Osteocyte (in vitro differentiated cells): ENCODE measurements at regions not wholly inside any gene's neighbourhood (a gene's known extent, or its start where the extent isn't known, plus 50 kb on each side); places are given as distances from the start of the nearest gene placed in this dataset.

ENCODE experiments used
- DNase-seq: peaks from one replicate; pipeline ENCODE4 v3.0.0; 2021; ENCODE audit warnings: mixed read lengths; ENCODE audit not compliant: unreplicated experiment; ENCODE audit errors: extremely low spot score
- H3K27ac Mint-ChIP-seq: one replicate; pipeline ENCODE4 v1.8.0; 2021; ENCODE audit warnings: mild to moderate bottlenecking, mixed read lengths; ENCODE audit not compliant: unreplicated experiment
- H3K27me3 Mint-ChIP-seq: one replicate; pipeline ENCODE4 v1.8.0; 2021; ENCODE audit warnings: mixed read lengths; ENCODE audit not compliant: unreplicated experiment
- H3K36me3 Mint-ChIP-seq: one replicate; pipeline ENCODE4 v1.8.0; 2021; ENCODE audit warnings: mixed read lengths; ENCODE audit not compliant: unreplicated experiment
- H3K4me1 Mint-ChIP-seq: one replicate; pipeline ENCODE4 v1.8.0; 2021; ENCODE audit warnings: mixed read lengths; ENCODE audit not compliant: unreplicated experiment
- H3K4me3 Mint-ChIP-seq: one replicate; pipeline ENCODE4 v1.8.0; 2021; ENCODE audit warnings: mild to moderate bottlenecking, moderate library complexity, mixed read lengths; ENCODE audit not compliant: unreplicated experiment
- H3K9me3 Mint-ChIP-seq: one replicate; pipeline ENCODE4 v1.8.0; 2021; ENCODE audit warnings: mixed read lengths; ENCODE audit not compliant: unreplicated experiment
- TF ChIP-seq, protein P1 (sequence below): fragments of 200-600 bp; sonication (generic); IDR thresholded peaks from 2 replicates; pipeline ENCODE4 v1.5.0; 2021; ENCODE audit warnings: antibody characterized with exemption, mild to moderate bottlenecking, moderate library complexity

DNA sequence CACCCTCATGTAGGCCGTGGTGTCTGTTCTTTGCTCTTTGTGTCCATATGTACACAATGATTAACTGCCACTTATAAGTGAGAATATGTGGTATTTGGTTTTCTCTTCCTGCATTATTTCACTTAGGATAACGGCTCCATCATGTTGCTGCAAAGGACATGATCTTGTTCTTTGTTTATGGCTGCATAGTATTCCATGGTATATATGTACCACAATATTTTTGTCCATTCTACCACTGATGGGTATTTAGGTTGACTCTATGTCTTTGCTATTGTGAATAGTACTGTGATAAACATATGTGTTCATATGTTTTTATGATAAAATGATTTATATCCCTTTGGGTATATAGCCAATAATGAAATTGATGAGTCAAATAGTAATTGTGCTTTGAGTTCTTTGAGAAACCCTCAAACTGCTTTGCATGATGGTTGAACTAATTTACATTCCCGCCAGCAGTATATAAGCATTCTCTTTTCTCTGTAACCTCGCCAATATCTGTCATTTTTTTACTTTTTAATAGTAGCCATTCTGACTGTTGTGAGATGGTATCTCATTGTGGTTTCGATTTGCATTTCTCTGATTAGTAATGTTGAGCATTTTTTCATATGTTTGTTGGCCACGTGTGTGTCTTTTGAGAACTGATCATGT is 174.4 kb upstream of the NT5E start:
- no peak overlapping the region for H3K27ac Mint-ChIP-seq
- TF ChIP-seq, protein P1, sequence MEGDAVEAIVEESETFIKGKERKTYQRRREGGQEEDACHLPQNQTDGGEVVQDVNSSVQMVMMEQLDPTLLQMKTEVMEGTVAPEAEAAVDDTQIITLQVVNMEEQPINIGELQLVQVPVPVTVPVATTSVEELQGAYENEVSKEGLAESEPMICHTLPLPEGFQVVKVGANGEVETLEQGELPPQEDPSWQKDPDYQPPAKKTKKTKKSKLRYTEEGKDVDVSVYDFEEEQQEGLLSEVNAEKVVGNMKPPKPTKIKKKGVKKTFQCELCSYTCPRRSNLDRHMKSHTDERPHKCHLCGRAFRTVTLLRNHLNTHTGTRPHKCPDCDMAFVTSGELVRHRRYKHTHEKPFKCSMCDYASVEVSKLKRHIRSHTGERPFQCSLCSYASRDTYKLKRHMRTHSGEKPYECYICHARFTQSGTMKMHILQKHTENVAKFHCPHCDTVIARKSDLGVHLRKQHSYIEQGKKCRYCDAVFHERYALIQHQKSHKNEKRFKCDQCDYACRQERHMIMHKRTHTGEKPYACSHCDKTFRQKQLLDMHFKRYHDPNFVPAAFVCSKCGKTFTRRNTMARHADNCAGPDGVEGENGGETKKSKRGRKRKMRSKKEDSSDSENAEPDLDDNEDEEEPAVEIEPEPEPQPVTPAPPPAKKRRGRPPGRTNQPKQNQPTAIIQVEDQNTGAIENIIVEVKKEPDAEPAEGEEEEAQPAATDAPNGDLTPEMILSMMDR, result no peak
- peaks cover 6% of the 10 kb centered on the region for H3K27me3 Mint-ChIP-seq
- DNase-seq, result no peak
- no peak overlapping the region for H3K4me3 Mint-ChIP-seq
- H3K9me3 Mint-ChIP-seq, result no peaks in the 10 kb centered on the region
- H3K4me1 Mint-ChIP-seq, result no peaks in the 10 kb centered on the region
- H3K36me3 Mint-ChIP-seq, result no peaks in the 10 kb centered on the region

DNA sequence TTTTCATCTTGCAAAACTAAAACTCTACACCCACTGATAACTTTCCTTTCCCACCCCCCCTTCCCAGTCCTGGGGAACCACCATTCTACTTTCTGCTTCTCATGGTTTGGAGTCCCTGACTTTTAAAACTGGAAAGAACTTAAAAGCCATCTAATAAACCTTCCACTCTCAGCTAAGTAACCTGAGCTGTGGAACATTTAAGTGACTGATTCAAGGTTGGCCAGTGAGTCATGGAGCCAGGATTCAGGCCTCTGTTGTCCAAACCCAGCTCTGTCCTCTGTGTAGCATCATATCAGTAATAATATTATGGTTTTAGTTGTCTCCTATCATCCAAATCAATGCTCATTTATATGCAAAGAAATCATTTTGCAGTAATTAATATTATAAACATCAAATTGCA is 176.0 kb upstream of the NT5E start:
- TF ChIP-seq, protein P1, result no peak
- no peaks in the 10 kb centered on the region for H3K4me1 Mint-ChIP-seq
- no peak overlapping the region for H3K27ac Mint-ChIP-seq
- peaks cover 9% of the 10 kb centered on the region for H3K27me3 Mint-ChIP-seq
- no peaks in the 10 kb centered on the region for H3K9me3 Mint-ChIP-seq
- no peaks in the 10 kb centered on the region for H3K36me3 Mint-ChIP-seq
- no peak overlapping the region for H3K4me3 Mint-ChIP-seq
- no peak for DNase-seq

DNA sequence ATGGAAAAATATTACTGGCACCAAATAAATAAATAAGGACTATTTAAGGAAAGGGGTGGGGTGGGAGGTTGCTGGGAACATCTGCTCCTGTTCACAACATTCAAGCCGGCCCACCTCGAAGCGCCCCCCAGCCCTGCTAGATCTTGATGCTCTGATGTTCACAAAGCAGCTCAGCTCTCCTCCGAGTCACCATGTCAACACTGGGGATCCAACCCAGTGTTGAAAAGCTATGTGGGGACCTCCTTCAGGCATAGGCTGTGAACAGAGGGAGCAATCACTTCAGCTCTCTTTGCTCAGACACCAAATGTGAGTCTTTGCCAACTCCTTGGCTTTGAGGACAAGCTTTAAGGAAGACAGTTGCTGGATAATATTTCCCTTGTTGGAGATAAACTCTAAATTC is 176.8 kb upstream of the NT5E start:
- Mint-ChIP-seq H3K4me1 (no peaks in the 10 kb centered on the region), H3K27me3 (peaks cover 9% of the 10 kb centered on the region), H3K9me3 (no peaks in the 10 kb centered on the region), H3K27ac (no peak overlapping the region), H3K36me3 (no peaks in the 10 kb centered on the region), H3K4me3 (no peak overlapping the region)
- no peak for DNase-seq
- TF ChIP-seq, protein P1, result no peak

DNA sequence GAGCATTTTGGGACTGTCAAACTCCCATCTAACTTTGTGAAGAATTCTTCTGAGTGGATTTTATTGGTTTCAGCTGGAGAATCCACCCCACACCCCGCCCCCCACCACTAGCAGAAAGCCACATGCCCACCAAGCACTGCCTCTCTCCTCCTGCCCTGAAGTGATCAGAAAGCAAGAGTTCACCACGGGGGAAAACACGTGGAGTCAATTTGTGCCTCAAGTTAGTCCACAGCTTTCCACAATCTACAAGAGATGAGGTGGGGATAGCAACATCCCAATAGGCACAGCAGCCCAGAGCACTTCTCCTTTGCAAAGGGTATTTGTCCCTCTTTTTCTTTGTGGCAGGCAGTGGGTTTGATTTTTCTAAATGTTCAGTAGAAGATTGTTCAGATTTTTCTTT is 177.3 kb upstream of the NT5E start:
- Mint-ChIP-seq H3K9me3 (no peaks in the 10 kb centered on the region), H3K27me3 (peaks cover 9% of the 10 kb centered on the region), H3K36me3 (no peaks in the 10 kb centered on the region), H3K27ac (no peak overlapping the region), H3K4me3 (no peak overlapping the region), H3K4me1 (no peaks in the 10 kb centered on the region)
- TF ChIP-seq, protein P1, result no peak
- no peak for DNase-seq

DNA sequence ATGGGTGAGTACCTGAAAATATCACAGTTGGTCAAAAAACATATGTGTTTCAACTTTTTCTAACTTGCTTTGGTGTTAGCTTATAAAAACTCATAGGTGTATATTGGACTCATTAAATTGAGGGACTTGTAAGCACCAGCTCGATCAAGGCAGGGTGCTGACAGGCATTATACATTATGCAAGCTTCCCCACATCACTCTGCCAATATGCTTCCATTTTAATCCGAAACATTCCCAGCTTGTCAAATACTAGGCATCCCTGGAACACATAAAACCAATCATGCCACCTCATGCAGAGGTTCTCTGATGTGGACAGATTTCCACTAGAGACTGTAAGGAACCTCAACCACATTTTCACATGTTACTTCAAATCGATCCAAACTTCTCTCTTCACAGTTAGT is 187.3 kb upstream of the NT5E start:
- H3K27me3 Mint-ChIP-seq, result peaks cover 10% of the 10 kb centered on the region
- H3K36me3 Mint-ChIP-seq, result no peaks in the 10 kb centered on the region
- TF ChIP-seq, protein P1, result no peak
- no peak for DNase-seq
- no peaks in the 10 kb centered on the region for H3K9me3 Mint-ChIP-seq
- H3K4me1 Mint-ChIP-seq, result no peaks in the 10 kb centered on the region
- H3K27ac Mint-ChIP-seq, result no peak overlapping the region
- H3K4me3 Mint-ChIP-seq, result no peak overlapping the region
